ENCODE measurements at regions not wholly inside any gene's neighbourhood (a gene's known extent, or its start where the extent isn't known, plus 50 kb on each side); places are given as distances from the start of the nearest gene placed in this dataset.
"Not testable (repeated sequence)": the region's sequence is repeated elsewhere in the genome, so short reads cannot be mapped to it uniquely, and the experiment has no call there.

- not testable (repeated sequence) for TF ChIP-seq POLR2A, CTCF (IDR thresholded peaks at IDR 0.05)
Measured at GRCh38 chr15:22371246-22371834, 87.4 kb upstream of the GOLGA6L22 start.
